Keratinocyte (primary cell): ENCODE measurements at regions not wholly inside any gene's neighbourhood (a gene's known extent, or its start where the extent isn't known, plus 50 kb on each side); places are given as distances from the start of the nearest gene placed in this dataset.

Source experiments
- DNase-seq: peaks from one replicate; pipeline ENCODE4 v3.0.0-alpha.2; 2011; ENCODE audit warnings: low read depth, missing footprints, low spot score
- FAIRE-seq: peaks from 2 replicates; lab custom pipeline; 2011; peaks lifted over from hg19 to GRCh38; lab: Jason Lieb, UNC
- H2AFZ ChIP-seq: 2 replicates; pipeline ENCODE4 v1.6.0; 2012; ENCODE audit warnings: low read length, control low read depth, inconsistent platforms; ENCODE audit not compliant: control insufficient read depth
- H3K27ac ChIP-seq: 2 replicates; pipeline ENCODE4 v1.5.1; 2011; ENCODE audit warnings: low read length; ENCODE audit not compliant: control insufficient read depth, insufficient read depth
- H3K27me3 ChIP-seq: 3 replicates; pipeline ENCODE4 v1.6.0; 2011; ENCODE audit warnings: low read length; ENCODE audit not compliant: control insufficient read depth, insufficient read depth; ENCODE audit errors: extremely low read depth
- H3K36me3 ChIP-seq, 2 experiments: 2 replicates in 1 of 2; 3 replicates in 1 of 2; pipeline ENCODE4 v1.5.1; 2011; ENCODE audit warnings: low read length in 2 of 2, mild to moderate bottlenecking in 1 of 2; ENCODE audit not compliant: control insufficient read depth in 2 of 2, insufficient read depth in 2 of 2; ENCODE audit errors: extremely low read depth in 1 of 2
- H3K4me1 ChIP-seq: 3 replicates; pipeline ENCODE4 v1.5.1; 2011; ENCODE audit warnings: low read length; ENCODE audit not compliant: control insufficient read depth, insufficient read depth; ENCODE audit errors: extremely low read depth
- H3K4me2 ChIP-seq: 3 replicates; pipeline ENCODE4 v1.6.0; 2011; ENCODE audit warnings: low read depth, low read length; ENCODE audit not compliant: control insufficient read depth, insufficient read depth; ENCODE audit errors: extremely low read depth
- H3K4me3 ChIP-seq, 3 experiments: fragments of 200-600 bp in 1 of 3; sonication (generic) in 1 of 3; 2 replicates in 2 of 3; 3 replicates in 1 of 3; pipeline ENCODE4 v1.5.1; 2011 to 2016; ENCODE audit warnings: low read length in 3 of 3, mild to moderate bottlenecking in 3 of 3, control low read depth in 2 of 3, inconsistent platforms in 1 of 3, low read depth in 1 of 3, mixed read lengths in 1 of 3, mixed run types in 1 of 3, moderate library complexity in 1 of 3; ENCODE audit not compliant: control insufficient read depth in 2 of 3, insufficient read depth in 2 of 3; ENCODE audit errors: extremely low read depth in 1 of 3
- H3K79me2 ChIP-seq: 2 replicates; pipeline ENCODE4 v1.6.0; 2012; ENCODE audit warnings: low read length; ENCODE audit not compliant: control insufficient read depth, insufficient read depth
- H3K9ac ChIP-seq: 3 replicates; pipeline ENCODE4 v1.6.0; 2011; ENCODE audit warnings: low read length; ENCODE audit not compliant: control insufficient read depth, insufficient read depth; ENCODE audit errors: extremely low read depth
- H3K9me1 ChIP-seq: 3 replicates; pipeline ENCODE4 v1.6.0; 2011; ENCODE audit warnings: low read length; ENCODE audit not compliant: control insufficient read depth, insufficient read depth; ENCODE audit errors: extremely low read depth
- H3K9me3 ChIP-seq: 2 replicates; pipeline ENCODE4 v1.5.1; 2012; ENCODE audit warnings: low read depth, low read length; ENCODE audit not compliant: control insufficient read depth
- H4K20me1 ChIP-seq: 3 replicates; pipeline ENCODE4 v1.6.0; 2011; ENCODE audit warnings: low read length; ENCODE audit not compliant: control insufficient read depth, insufficient read depth; ENCODE audit errors: extremely low read depth
- EZH2 ChIP-seq: IDR thresholded peaks from one replicate; pipeline ENCODE4 v1.6.1; 2012; ENCODE audit warnings: inconsistent platforms, mild to moderate bottlenecking, low read length, moderate library complexity
- dilution Hi-C: fragments of 300-500 bp; cut with MboI; formaldehyde crosslinking; loops from one replicate; pipeline ENCODE4 v1.7.0; 2020; ENCODE audit warnings: low sequenced_read_pairs; ENCODE audit not compliant: extremely low pct_ligation_motif_present
- TF ChIP-seq, protein P1 (sequence below), 3 experiments: IDR thresholded peaks in 1 of 3; conservative IDR thresholded peaks in 1 of 3; optimal IDR thresholded peaks in 1 of 3; 2 replicates in 2 of 3; 3 replicates in 1 of 3; pipeline versions ENCODE3 to v1.5.1; 2011; ENCODE audit warnings: low read length in 3 of 3, mild to moderate bottlenecking in 3 of 3, moderate library complexity in 2 of 3, control low read depth in 1 of 3, inconsistent platforms in 1 of 3; ENCODE audit not compliant: insufficient read depth in 2 of 3; ENCODE audit errors: extremely low read depth in 1 of 3

DNA sequence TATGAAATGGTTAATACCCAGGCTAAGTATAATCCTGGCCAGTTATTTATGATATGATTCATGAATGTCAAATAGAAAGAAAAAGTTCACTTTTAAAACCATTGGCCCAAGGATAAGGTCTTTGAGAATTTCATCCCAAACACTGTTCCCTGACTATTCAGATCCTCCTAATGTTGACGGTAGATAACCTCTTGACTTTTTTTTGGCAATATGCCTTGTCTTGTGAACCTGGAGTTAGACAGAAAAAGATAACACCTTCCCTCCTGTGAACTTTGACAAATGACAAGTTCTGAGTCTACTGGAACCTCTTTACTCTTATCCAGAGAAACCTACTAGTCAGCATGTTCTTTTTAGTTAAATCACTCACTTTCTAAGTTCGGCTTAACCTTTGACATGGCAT, 166.8 kb upstream of the PREP start:
- no peaks in the 10 kb centered on the region for H3K36me3 ChIP-seq
- H3K4me1 ChIP-seq = peaks cover 10% of the 10 kb centered on the region
- no peaks in the 10 kb centered on the region for H3K9me3 ChIP-seq
- H4K20me1 ChIP-seq = no peaks in the 10 kb centered on the region
- H3K4me2 ChIP-seq = no peak overlapping the region
- DNase-seq = no peak
- no peak overlapping the region for H3K27ac ChIP-seq
- dilution Hi-C loops = no loop called here
- TF ChIP-seq, protein P1, sequence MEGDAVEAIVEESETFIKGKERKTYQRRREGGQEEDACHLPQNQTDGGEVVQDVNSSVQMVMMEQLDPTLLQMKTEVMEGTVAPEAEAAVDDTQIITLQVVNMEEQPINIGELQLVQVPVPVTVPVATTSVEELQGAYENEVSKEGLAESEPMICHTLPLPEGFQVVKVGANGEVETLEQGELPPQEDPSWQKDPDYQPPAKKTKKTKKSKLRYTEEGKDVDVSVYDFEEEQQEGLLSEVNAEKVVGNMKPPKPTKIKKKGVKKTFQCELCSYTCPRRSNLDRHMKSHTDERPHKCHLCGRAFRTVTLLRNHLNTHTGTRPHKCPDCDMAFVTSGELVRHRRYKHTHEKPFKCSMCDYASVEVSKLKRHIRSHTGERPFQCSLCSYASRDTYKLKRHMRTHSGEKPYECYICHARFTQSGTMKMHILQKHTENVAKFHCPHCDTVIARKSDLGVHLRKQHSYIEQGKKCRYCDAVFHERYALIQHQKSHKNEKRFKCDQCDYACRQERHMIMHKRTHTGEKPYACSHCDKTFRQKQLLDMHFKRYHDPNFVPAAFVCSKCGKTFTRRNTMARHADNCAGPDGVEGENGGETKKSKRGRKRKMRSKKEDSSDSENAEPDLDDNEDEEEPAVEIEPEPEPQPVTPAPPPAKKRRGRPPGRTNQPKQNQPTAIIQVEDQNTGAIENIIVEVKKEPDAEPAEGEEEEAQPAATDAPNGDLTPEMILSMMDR (optimal IDR thresholded peaks at IDR 0.05 in 1 of 3, IDR thresholded peaks at IDR 0.05 in 1 of 3, conservative IDR thresholded peaks at IDR 0.05 in 1 of 3; ENCODE audit: extremely low read depth in 1 of 3, insufficient read depth in 2 of 3, low read length in 3 of 3) = no peak
- no peak for TF ChIP-seq EZH2
- no peaks in the 10 kb centered on the region for H3K27me3 ChIP-seq
- no peak overlapping the region for H3K4me3 ChIP-seq
- H3K9me1 ChIP-seq = no peaks in the 10 kb centered on the region
- H3K79me2 ChIP-seq = no peaks in the 10 kb centered on the region
- H2AFZ ChIP-seq = no peak overlapping the region
- no peak overlapping the region for H3K9ac ChIP-seq
- FAIRE-seq = peak; percentile 9

GRCh38 chr6:105568751-105569150, 165.9 kb upstream of the PREP start:
- Histone ChIP-seq H4K20me1 (no peaks in the 10 kb centered on the region), H3K79me2 (no peaks in the 10 kb centered on the region), H3K9me1 (no peaks in the 10 kb centered on the region), H3K9me3 (no peaks in the 10 kb centered on the region), H3K4me1 (peaks cover 7% of the 10 kb centered on the region), H3K36me3 (no peaks in the 10 kb centered on the region), H3K4me2 (no peak overlapping the region), H3K9ac (no peak overlapping the region), H3K27me3 (no peaks in the 10 kb centered on the region), H3K27ac (no peak overlapping the region), H2AFZ (no peak overlapping the region), H3K4me3 (no peak overlapping the region)
- no peak for FAIRE-seq
- no peak for TF ChIP-seq EZH2
- TF ChIP-seq, protein P1 (optimal IDR thresholded peaks at IDR 0.05 in 1 of 3, IDR thresholded peaks at IDR 0.05 in 1 of 3, conservative IDR thresholded peaks at IDR 0.05 in 1 of 3; ENCODE audit: extremely low read depth in 1 of 3, insufficient read depth in 2 of 3, low read length in 3 of 3) = no peak
- DNase-seq = no peak
- dilution Hi-C loops = no loop called here
